Astrocyte of the spinal cord (primary cell): ENCODE measurements at regions not wholly inside any gene's neighbourhood (a gene's known extent, or its start where the extent isn't known, plus 50 kb on each side); places are given as distances from the start of the nearest gene placed in this dataset.

Source experiments
- DNase-seq: peaks from one replicate; pipeline ENCODE4 v3.0.0; 2011; ENCODE audit warnings: low read depth, low spot score
- H3K4me3 ChIP-seq: 2 replicates; pipeline ENCODE4 v1.5.1; 2011; ENCODE audit warnings: low read depth, mild to moderate bottlenecking, low read length, moderate library complexity
- in situ Hi-C: cut with HindIII; loops from 2 replicates; pipeline ENCODE4 v1.10.0; 2017; ENCODE audit warnings: low sequenced_read_pairs
- TF ChIP-seq, protein P1 (sequence below): IDR thresholded peaks from 2 replicates; pipeline ENCODE4 v1.5.1; 2012; ENCODE audit warnings: low read depth, mild to moderate bottlenecking, low read length, inconsistent platforms

DNA sequence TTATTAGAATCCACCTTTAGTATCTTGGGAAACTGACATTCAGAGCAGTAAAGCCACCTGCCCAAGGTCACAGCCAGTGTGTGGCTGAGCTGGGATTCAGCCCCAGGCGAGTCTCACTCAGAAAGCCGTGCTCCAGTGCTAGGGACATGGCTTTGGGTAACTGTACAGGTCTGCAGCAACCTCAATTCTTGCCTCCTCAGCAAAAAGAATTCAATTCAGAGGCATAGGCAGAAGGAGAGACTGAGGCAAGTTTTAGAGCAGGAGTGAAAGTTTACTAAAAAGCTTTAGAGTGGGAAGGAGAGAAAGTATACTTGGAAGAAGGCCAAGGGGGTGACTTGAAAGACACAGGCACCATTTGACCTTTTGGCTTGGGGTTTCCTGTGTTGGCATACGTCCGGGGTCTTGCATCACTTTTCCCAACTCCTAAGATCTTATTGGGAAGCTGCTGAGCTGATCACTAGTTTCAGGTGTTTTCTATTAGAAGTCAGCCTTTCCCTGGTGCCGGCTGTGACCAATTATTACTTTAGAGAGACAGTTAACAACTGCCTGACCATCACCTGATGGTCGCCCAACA is 529.3 kb downstream of the MATN1 start:
- TF ChIP-seq, protein P1, sequence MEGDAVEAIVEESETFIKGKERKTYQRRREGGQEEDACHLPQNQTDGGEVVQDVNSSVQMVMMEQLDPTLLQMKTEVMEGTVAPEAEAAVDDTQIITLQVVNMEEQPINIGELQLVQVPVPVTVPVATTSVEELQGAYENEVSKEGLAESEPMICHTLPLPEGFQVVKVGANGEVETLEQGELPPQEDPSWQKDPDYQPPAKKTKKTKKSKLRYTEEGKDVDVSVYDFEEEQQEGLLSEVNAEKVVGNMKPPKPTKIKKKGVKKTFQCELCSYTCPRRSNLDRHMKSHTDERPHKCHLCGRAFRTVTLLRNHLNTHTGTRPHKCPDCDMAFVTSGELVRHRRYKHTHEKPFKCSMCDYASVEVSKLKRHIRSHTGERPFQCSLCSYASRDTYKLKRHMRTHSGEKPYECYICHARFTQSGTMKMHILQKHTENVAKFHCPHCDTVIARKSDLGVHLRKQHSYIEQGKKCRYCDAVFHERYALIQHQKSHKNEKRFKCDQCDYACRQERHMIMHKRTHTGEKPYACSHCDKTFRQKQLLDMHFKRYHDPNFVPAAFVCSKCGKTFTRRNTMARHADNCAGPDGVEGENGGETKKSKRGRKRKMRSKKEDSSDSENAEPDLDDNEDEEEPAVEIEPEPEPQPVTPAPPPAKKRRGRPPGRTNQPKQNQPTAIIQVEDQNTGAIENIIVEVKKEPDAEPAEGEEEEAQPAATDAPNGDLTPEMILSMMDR: no peak
- H3K4me3 ChIP-seq: no peak overlapping the region
- DNase-seq: no peak
- in situ Hi-C loops: no loop called here

- in situ Hi-C loops: no loop called here
- DNase-seq: no peak
- no peak overlapping the region for H3K4me3 ChIP-seq
- TF ChIP-seq, protein P1: no peak
Observed at GRCh38 chr1:30192969-30193630, 530.3 kb downstream of the MATN1 start.

- H3K4me3 ChIP-seq: no peak overlapping the region
- TF ChIP-seq, protein P1: no peak
- peak; percentile 0 for DNase-seq
- in situ Hi-C loops: no loop called here
Observed at GRCh38 chr1:30191154-30191702, 532.2 kb downstream of the MATN1 start.

GRCh38 chr1:30190511-30191153 is 532.8 kb downstream of the MATN1 start:
- no peak for DNase-seq
- in situ Hi-C loops: no loop called here
- TF ChIP-seq, protein P1: no peak
- H3K4me3 ChIP-seq: no peak overlapping the region

- no peak for DNase-seq
- no peak overlapping the region for H3K4me3 ChIP-seq
- in situ Hi-C loops: no loop called here
- TF ChIP-seq, protein P1: no peak
Observed at GRCh38 chr1:30189818-30190500, 533.4 kb downstream of the MATN1 start.

GRCh38 chr1:30188999-30189398 is 534.4 kb downstream of the MATN1 start:
- no peak for DNase-seq
- TF ChIP-seq, protein P1: no peak
- H3K4me3 ChIP-seq: no peak overlapping the region

More at GRCh38 chr1:30188999-30189398, 534.4 kb downstream of the MATN1 start:
- in situ Hi-C loops: no loop called here
